K562 (cell line): ENCODE measurements at regions not wholly inside any gene's neighbourhood (a gene's known extent, or its start where the extent isn't known, plus 50 kb on each side); places are given as distances from the start of the nearest gene placed in this dataset.

Experiments used
- CTBP1 ChIP-seq: fragments of 450-650 bp; IDR thresholded peaks from 2 replicates; pipeline ENCODE4 v1.6.1; 2016; ENCODE audit warnings: borderline replicate concordance
- CTCF ChIP-seq, 3 experiments: IDR thresholded peaks in 2 of 3; conservative IDR thresholded peaks in 1 of 3; 2 replicates each; pipeline ENCODE4 v1.5.1; 2011 to 2012; ENCODE audit warnings: low read length in 3 of 3, mild to moderate bottlenecking in 3 of 3, control low read depth in 2 of 3, improper control_type of control experiment in 1 of 3, inconsistent platforms in 1 of 3, low read depth in 1 of 3, mixed read lengths in 1 of 3, moderate library complexity in 1 of 3; ENCODE audit not compliant: insufficient read depth in 2 of 3
- HDAC2 ChIP-seq: fragments of 450-650 bp; IDR thresholded peaks from 2 replicates; pipeline ENCODE4 v1.6.1; 2016; ENCODE audit warnings: mild to moderate bottlenecking
- HDGF ChIP-seq: fragments of 450-650 bp; IDR thresholded peaks from 2 replicates; pipeline ENCODE4 v1.6.1; 2016
- MAFK ChIP-seq: IDR thresholded peaks from 2 replicates; pipeline ENCODE4 v1.6.1; 2011; ENCODE audit warnings: low read length, improper control_type of control experiment
- MCM5 ChIP-seq: fragments of 450-650 bp; IDR thresholded peaks from 2 replicates; pipeline ENCODE4 v1.6.1; 2016; ENCODE audit warnings: low read depth
- NFRKB ChIP-seq: fragments of 450-650 bp; IDR thresholded peaks from 2 replicates; pipeline ENCODE4 v1.6.1; 2016; ENCODE audit warnings: low read depth
- POLR2A ChIP-seq: fragments of 450-650 bp; conservative IDR thresholded peaks from 2 replicates; pipeline ENCODE4 v1.6.1; 2016
- SREBF1 ChIP-seq: fragments of 150-350 bp; IDR thresholded peaks from 2 replicates; pipeline ENCODE4 v1.6.1; 2014; ENCODE audit warnings: antibody characterized with exemption, low read depth, low read length, borderline replicate concordance
- STAT6 ChIP-seq: sonication (generic); formaldehyde crosslinking; IDR thresholded peaks from 2 replicates; pipeline ENCODE4 v1.8.1; 2023; ENCODE audit warnings: mild to moderate bottlenecking, missing genetic modification reagents
- TAF1 ChIP-seq: IDR thresholded peaks from 2 replicates; pipeline ENCODE4 v1.6.1; 2011; ENCODE audit warnings: mild to moderate bottlenecking, low read length, moderate library complexity; ENCODE audit not compliant: insufficient read depth, control insufficient read depth, severe bottlenecking; ENCODE audit errors: extremely low read depth
- YY1 ChIP-seq, 3 experiments: IDR thresholded peaks; 2 replicates each; pipeline ENCODE4 v1.6.1; 2011; ENCODE audit warnings: low read length in 2 of 3, mild to moderate bottlenecking in 2 of 3, moderate library complexity in 2 of 3, borderline replicate concordance in 1 of 3, control low read depth in 1 of 3, low read depth in 1 of 3; ENCODE audit not compliant: insufficient read depth in 3 of 3, insufficient replicate concordance in 2 of 3, control insufficient read depth in 1 of 3, insufficient read length in 1 of 3; ENCODE audit errors: extremely low read depth in 1 of 3

GRCh38 chr3:194054961-194055360 is 81.0 kb upstream of the HES1 start:
- TF ChIP-seq POLR2A (no peak), CTCF (IDR thresholded peaks at IDR 0.05 in 2 of 3, conservative IDR thresholded peaks at IDR 0.05 in 1 of 3; ENCODE audit: insufficient read depth in 2 of 3, low read depth in 1 of 3, low read length in 3 of 3) (no peak), YY1 (IDR thresholded peaks at IDR 0.05; ENCODE audit: borderline replicate concordance in 1 of 3, control insufficient read depth in 1 of 3, extremely low read depth in 1 of 3, insufficient read depth in 3 of 3, insufficient read length in 1 of 3, insufficient replicate concordance in 2 of 3, low read depth in 1 of 3, low read length in 2 of 3) (no peak), SREBF1 (no peak), TAF1 (no peak), HDAC2 (no peak), MCM5 (no peak), HDGF (no peak), CTBP1 (no peak), MAFK (no peak), STAT6 (no peak), NFRKB (no peak)
